ENCODE measurements at regions not wholly inside any gene's neighbourhood (a gene's known extent, or its start where the extent isn't known, plus 50 kb on each side); places are given as distances from the start of the nearest gene placed in this dataset.

DNA sequence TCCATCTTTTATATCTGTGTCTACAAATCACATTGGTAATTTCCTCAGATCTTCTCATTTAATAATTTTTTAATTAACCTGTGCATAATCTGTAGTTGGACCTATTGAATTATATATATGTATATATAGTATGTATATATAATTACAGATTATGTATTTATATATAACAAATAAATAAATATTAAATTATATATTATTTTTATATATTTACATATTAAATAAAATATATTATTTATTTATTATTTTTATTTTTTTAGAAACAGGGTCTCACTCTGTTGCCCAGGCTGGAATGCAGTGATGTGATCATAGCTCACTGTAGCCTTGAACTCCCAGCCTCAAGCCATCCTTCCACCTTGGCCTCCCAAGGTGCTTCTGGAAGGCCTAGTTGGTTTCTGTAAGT, 197.9 kb downstream of the FGF9 start:
- TF ChIP-seq EZH2 (IDR thresholded peaks at IDR 0.05; ENCODE audit: low read depth, unreplicated experiment) (no peak), STAT1 (IDR thresholded peaks at IDR 0.05; ENCODE audit: unreplicated experiment) (no peak), ZNF331 (CRISPR knock-in tag; IDR thresholded peaks at IDR 0.05; ENCODE audit: low read depth) (no peak), NANOG (IDR thresholded peaks at IDR 0.05; ENCODE audit: borderline replicate concordance) (no peak), CREB1 (CRISPR knock-in tag; IDR thresholded peaks at IDR 0.05; ENCODE audit: low read depth) (no peak), ZNF114 (CRISPR knock-in tag; IDR thresholded peaks at IDR 0.05) (no peak), POLR2AphosphoS5 (IDR thresholded peaks at IDR 0.05; ENCODE audit: low read depth) (no peak), JUNB (IDR thresholded peaks at IDR 0.05; ENCODE audit: unreplicated experiment) (no peak), EZH2phosphoT487 (IDR thresholded peaks at IDR 0.05; ENCODE audit: unreplicated experiment) (no peak), REST (IDR thresholded peaks at IDR 0.05; ENCODE audit: unreplicated experiment) (no peak)
- TF ChIP-seq, protein P1, sequence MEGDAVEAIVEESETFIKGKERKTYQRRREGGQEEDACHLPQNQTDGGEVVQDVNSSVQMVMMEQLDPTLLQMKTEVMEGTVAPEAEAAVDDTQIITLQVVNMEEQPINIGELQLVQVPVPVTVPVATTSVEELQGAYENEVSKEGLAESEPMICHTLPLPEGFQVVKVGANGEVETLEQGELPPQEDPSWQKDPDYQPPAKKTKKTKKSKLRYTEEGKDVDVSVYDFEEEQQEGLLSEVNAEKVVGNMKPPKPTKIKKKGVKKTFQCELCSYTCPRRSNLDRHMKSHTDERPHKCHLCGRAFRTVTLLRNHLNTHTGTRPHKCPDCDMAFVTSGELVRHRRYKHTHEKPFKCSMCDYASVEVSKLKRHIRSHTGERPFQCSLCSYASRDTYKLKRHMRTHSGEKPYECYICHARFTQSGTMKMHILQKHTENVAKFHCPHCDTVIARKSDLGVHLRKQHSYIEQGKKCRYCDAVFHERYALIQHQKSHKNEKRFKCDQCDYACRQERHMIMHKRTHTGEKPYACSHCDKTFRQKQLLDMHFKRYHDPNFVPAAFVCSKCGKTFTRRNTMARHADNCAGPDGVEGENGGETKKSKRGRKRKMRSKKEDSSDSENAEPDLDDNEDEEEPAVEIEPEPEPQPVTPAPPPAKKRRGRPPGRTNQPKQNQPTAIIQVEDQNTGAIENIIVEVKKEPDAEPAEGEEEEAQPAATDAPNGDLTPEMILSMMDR (conservative IDR thresholded peaks at IDR 0.05; ENCODE audit: low read depth in 2 of 2): no peak
- TF ChIP-seq, protein P2, sequence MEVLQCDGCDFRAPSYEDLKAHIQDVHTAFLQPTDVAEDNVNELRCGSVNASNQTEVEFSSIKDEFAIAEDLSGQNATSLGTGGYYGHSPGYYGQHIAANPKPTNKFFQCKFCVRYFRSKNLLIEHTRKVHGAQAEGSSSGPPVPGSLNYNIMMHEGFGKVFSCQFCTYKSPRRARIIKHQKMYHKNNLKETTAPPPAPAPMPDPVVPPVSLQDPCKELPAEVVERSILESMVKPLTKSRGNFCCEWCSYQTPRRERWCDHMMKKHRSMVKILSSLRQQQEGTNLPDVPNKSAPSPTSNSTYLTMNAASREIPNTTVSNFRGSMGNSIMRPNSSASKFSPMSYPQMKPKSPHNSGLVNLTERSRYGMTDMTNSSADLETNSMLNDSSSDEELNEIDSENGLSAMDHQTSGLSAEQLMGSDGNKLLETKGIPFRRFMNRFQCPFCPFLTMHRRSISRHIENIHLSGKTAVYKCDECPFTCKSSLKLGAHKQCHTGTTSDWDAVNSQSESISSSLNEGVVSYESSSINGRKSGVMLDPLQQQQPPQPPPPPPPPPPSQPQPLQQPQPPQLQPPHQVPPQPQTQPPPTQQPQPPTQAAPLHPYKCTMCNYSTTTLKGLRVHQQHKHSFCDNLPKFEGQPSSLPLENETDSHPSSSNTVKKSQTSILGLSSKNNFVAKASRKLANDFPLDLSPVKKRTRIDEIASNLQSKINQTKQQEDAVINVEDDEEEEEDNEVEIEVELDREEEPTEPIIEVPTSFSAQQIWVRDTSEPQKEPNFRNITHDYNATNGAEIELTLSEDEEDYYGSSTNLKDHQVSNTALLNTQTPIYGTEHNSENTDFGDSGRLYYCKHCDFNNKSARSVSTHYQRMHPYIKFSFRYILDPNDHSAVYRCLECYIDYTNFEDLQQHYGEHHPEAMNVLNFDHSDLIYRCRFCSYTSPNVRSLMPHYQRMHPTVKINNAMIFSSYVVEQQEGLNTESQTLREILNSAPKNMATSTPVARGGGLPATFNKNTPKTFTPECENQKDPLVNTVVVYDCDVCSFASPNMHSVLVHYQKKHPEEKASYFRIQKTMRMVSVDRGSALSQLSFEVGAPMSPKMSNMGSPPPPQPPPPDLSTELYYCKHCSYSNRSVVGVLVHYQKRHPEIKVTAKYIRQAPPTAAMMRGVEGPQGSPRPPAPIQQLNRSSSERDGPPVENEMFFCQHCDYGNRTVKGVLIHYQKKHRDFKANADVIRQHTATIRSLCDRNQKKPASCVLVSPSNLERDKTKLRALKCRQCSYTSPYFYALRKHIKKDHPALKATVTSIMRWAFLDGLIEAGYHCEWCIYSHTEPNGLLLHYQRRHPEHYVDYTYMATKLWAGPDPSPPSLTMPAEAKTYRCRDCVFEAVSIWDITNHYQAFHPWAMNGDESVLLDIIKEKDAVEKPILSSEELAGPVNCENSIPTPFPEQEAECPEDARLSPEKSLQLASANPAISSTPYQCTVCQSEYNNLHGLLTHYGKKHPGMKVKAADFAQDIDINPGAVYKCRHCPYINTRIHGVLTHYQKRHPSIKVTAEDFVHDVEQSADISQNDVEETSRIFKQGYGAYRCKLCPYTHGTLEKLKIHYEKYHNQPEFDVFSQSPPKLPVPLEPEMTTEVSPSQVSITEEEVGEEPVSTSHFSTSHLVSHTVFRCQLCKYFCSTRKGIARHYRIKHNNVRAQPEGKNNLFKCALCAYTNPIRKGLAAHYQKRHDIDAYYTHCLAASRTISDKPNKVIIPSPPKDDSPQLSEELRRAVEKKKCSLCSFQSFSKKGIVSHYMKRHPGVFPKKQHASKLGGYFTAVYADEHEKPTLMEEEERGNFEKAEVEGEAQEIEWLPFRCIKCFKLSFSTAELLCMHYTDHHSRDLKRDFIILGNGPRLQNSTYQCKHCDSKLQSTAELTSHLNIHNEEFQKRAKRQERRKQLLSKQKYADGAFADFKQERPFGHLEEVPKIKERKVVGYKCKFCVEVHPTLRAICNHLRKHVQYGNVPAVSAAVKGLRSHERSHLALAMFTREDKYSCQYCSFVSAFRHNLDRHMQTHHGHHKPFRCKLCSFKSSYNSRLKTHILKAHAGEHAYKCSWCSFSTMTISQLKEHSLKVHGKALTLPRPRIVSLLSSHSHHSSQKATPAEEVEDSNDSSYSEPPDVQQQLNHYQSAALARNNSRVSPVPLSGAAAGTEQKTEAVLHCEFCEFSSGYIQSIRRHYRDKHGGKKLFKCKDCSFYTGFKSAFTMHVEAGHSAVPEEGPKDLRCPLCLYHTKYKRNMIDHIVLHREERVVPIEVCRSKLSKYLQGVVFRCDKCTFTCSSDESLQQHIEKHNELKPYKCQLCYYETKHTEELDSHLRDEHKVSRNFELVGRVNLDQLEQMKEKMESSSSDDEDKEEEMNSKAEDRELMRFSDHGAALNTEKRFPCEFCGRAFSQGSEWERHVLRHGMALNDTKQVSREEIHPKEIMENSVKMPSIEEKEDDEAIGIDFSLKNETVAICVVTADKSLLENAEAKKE (CRISPR knock-in tag; IDR thresholded peaks at IDR 0.05): no peak
- TF ChIP-seq, protein P3, sequence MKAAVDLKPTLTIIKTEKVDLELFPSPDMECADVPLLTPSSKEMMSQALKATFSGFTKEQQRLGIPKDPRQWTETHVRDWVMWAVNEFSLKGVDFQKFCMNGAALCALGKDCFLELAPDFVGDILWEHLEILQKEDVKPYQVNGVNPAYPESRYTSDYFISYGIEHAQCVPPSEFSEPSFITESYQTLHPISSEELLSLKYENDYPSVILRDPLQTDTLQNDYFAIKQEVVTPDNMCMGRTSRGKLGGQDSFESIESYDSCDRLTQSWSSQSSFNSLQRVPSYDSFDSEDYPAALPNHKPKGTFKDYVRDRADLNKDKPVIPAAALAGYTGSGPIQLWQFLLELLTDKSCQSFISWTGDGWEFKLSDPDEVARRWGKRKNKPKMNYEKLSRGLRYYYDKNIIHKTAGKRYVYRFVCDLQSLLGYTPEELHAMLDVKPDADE (IDR thresholded peaks at IDR 0.05): no peak
- ATAC-seq: no peak
- H3K36me3 Mint-ChIP-seq (ENCODE audit: low read depth): 0 out of 3 replicates have a peak, but pooled peaks cover under 1% of the 10 kb centered on the region

More for the DNA sequence above, 197.9 kb downstream of the FGF9 start:
- Mint-ChIP-seq H3K27me3 (ENCODE audit: insufficient read depth, low read depth, poor library complexity) (peaks cover 6% of the 10 kb centered on the region), H3K4me3 (no peak overlapping the region), H3K27ac (no peak overlapping the region), H3K4me1 (no peaks in the 10 kb centered on the region), H3K9me3 (peaks cover 16% of the 10 kb centered on the region)
- H3K4me3 ChIP-seq: no peak overlapping the region
- H2AFZ ChIP-seq: no peak overlapping the region
- DNase-seq (ENCODE audit: low spot score): no peak
- H3K9me2 ChIP-seq (ENCODE audit: insufficient read depth): no peaks in the 10 kb centered on the region
- H3F3A ChIP-seq (replicated peaks; ENCODE audit: low read depth): no peaks in the 10 kb centered on the region
- H4K20me1 ChIP-seq (replicated peaks; ENCODE audit: insufficient read depth): no peaks in the 10 kb centered on the region
- no peak overlapping the region for H3K4me2 ChIP-seq
- no peaks in the 10 kb centered on the region for H3K79me2 ChIP-seq (replicated peaks; ENCODE audit: insufficient read depth)
- H3K4me1 ChIP-seq (ENCODE audit: insufficient read depth): no peaks in the 10 kb centered on the region
- no peaks in the 10 kb centered on the region for H3K36me3 ChIP-seq (ENCODE audit: insufficient read depth)
- no peak overlapping the region for H3K27ac ChIP-seq (ENCODE audit: low read depth)
- no peaks in the 10 kb centered on the region for H3K27me3 ChIP-seq (ENCODE audit: insufficient read depth)

All from GM23338 (cell line).